ENCODE measurements at regions not wholly inside any gene's neighbourhood (a gene's known extent, or its start where the extent isn't known, plus 50 kb on each side); places are given as distances from the start of the nearest gene placed in this dataset.
"Not testable (repeated sequence)": the region's sequence is repeated elsewhere in the genome, so short reads cannot be mapped to it uniquely, and the experiment has no call there.

DNA sequence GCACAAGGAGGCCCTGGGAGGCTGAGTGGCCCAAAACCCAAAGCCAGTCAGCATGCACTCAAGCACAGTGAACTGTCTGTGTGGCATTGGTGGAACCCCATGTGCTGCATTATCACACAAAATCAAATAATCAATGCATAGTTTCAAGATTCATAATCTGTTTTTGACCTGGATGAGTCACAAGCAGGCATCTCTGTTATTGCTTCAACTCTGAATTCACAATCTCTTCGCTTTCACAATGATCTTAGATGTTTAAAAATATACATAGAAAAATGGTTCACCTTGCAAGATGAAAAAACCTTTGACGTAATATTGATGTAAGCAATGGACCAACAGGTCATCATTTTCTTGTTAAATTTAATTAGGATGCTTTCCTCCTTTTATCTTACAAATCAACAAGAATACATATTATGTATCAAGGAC, 455.4 kb downstream of the IRS2 start:
- DNase-seq, result no peak

DNA sequence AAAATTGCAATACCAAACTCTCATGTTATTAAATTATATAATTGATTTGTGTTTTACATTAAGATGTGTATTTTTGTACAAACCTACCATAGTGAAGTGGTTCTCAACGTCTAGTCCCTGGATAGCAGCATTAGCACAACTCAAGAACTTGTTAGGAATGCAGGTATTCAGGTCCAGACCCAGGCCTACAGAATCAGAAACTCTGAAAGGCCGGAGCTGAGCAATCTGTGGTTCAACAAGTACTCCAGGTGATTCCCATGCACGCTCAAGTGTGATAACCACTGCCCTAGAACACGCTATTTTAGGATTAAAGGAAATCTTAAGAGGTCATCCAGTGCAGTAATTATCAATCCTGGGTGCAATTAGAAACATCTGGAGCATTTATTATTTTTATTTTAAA, 456.3 kb downstream of the IRS2 start:
- no peak for DNase-seq

DNA sequence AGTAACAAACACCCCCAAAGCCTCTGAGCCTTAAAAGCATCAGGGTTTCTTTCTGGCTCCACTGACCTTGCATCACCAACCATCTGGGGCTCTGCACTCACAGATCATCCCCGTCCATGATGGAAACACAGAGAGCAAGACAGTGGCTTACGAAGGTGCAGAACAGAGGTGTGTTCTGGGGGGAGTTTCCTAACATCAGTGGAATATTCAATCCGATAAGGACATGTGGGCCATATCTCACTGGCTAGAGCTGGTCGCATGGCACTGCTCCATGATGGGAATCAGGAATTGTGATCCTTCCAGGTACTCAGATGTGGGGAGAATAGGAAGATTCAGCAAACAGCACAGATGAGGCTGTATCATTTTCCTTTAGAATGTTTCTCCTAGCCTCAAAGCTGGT, 457.2 kb downstream of the IRS2 start:
- DNase-seq, result no peak

DNA sequence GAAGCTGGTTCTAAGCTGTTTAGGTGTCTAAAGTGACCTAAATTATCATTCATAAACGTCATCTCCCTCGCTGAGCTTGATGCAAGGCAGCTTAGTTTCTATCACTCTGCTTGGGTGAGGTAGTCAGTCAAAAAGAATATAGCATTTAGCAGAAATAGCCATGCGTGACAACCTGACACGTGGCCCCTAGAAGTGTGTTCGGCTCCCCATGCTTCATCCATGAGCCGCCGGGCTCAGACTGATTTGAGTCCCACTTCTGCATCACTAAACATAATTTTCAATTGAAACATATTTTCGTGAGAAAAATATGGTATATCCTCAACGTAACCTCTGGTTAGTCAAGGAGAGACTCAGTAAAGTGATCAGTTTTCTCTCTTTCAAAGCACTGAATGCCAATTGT, 459.8 kb downstream of the IRS2 start:
- no peak for DNase-seq

DNA sequence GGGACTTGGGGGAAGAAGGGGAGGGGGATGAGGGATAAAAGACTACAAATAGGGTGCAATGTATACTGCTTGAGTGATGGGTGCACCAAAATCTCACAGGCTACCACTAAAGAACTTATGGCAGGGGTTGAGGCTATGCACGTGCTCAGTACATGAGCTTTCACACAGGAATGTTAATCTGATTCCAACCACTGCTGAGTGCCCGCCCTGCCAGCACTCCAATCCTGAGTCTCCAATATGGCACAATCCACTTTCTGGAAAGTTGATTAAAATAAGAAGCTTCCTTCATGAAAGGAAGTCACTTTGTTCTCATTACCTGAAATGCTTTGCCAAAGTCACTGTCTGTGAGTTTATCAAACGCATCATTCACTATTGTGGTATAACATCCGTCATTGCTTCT, 463.0 kb downstream of the IRS2 start:
- no peak for DNase-seq

DNA sequence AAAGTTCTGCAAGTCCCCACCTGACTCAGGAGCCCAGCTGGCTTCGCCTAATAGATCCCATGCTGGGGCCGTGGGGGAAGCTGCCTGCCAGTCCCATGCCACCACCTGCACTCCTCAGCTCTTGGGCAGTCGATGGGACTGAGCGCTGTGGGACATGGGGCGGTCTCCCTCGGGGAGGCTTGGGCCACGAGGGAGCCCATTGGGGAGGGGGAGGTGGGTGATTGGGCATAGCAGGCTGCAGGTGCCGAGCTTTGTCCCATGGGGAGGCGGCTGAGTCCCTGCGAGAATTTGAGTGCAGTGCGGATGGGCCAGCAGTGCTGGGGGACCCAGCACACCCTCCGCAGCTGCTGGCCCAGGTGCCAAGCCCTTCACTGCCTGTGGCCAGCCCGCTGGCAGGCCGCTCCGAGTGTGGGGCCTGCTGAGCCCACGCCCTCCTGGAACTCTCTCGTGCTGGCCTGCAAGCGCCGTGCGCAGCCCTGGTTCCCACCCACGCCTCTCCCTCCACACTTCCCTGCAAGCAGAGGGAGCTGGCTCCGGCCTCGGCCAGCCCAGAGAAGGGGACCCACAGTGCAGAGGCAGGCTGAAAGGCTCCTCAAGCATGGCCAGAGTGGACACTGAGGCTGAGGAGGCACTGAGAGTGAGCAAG, 467.3 kb downstream of the IRS2 start:
- no peak for DNase-seq

DNA sequence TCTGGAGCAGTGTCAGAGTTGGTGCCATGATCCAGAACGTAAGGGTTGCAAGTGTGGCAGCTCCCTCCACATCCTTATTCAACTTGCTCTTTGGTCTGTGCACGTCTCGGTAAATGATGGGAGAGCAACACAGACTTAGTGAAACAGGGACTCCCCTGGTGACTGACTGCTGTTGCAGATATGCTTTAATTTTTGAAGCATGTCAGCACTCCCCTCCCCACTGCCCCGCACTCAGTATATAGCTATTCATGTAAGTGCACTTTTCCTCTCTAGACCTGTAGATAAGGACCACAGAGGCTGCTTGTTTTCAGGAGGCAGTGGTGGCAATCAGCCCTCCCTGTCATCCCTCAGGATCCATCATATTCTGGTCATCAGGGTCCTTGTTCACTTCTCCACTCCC, 470.9 kb downstream of the IRS2 start:
- no peak for DNase-seq

DNA sequence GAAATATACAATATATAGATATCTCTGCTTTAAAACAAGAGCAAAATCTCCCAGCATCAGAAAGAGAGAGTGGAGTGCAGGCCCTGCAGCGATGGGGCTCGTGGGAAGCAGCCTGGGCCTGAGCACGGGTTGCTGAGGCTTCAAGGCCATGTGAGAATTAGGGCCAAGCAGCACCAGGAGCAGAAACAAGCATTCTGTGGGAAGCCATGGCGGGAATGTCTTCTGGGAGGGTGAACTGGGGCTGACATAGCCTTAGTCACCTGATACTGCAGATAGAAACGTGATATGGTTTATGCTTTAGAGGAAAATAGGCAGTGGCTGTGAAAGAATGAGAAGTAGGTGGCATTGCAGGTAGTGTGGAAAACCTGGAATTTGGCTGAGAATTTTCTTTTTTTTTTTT, 472.3 kb downstream of the IRS2 start:
- no peak for DNase-seq

DNA sequence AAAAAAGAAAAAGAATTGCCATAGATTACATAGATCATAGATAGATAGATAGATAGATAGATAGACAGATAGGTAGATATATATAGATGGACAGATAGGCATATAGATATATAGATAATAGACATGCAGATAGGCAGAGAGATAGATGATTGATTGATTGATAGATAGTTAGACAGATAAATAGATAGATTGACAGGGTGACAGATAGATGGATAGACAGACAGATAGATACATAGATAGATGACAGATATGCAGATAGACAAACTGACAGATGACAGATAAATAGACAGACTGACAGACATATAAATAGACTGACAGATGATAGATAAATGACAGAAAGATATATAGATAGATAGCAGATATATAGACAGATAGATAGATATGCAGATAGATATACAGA, 474.0 kb downstream of the IRS2 start:
- DNase-seq, result no peak

DNA sequence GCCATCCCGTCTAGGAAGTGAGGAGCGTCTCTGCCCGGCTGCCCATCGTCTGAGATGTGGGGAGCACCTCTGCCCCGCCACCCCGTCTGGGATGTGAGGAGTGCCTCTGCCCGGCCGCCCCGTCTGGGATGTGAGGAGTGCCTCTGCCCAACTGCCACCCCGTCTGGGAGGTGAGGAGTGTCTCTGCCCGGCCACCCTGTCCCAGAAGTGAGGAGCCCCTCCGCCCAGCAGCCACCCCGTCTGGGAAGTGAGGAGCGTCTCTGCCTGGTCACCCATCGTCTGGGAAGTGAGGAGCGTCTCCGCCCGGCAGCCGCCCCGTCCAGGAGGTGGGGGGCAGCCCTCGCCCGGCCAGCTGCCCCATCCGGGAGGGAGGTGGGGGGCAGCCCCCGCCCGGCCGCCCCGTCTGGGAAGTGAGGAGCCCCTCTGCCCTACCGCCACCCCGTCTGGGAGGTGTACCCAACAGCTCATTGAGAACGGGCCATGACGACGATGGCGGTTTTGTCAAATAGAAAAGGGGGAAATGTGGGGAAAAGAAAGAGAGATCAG, 474.9 kb downstream of the IRS2 start:
- DNase-seq, result not testable (repeated sequence)

DNA sequence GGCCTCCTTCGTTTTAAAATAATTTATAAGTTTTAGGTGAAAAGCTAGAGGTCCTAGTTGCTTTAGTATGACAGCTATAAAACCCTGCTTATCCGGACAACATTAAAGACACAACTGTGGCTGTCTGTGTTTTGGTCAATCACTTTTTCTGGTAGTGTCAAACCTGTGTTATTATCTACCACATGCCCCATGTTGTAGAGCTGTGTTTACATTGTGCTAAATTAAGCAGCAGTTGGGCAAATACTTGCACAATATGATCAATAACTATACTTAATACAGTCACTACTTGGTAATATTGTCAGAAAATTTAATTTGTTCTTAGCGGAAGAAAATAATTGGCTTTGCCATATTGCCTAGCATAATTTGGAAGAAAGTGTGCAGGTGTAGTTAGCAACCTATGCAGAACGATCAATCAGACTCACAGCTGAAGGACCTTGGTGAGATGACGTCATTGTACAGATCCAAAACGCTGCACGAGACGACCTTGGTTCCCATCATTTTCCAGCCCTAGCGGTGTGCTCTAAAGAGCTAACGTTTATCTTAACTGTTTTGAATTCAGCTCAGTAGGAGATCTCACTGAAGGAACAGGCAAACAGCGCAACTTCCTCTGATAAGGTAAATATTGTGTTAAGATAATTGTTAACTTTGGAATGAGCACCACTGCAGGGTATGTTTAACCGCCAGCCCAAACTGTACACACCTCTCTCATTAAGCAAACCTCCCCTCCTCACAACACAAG, 476.6 kb downstream of the IRS2 start:
- no peak for DNase-seq

DNA sequence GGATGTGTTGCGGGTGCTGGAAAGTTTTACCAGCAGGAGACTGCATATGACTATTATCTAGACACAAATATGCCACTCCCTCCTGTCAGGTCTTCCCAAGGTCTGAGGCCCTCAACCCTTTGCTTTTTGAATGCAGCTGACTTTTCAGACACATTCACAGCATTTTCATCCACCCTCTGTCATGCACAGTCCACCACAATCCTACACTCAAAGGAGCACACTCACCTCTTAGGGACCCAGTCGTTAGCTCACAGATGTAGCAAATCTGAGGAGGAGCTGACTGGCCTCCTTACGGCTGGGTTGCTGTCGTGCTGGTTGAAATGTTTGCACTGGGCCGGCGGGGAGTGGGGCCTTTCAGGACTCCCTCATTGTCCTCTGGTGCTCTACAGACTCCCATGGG, 479.4 kb downstream of the IRS2 start:
- DNase-seq, result no peak

DNA sequence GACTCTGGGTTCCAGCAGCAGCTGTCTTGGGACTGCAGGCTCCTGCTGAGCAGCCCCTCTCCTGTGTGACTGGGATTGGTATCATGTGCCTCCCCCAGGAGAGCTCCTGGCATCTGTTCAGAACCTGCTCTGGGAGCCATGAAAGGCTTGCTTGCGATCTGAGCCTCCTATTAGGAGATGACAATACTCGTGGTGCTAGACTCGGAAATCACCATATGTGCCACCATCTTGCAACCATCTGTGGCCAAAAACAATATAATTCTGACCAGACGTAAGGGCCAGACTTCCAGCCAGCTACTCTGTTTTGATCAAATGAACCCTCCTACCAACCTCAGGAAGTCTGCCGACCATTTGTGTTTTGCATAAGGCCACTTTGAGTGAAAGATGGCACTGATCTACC, 484.7 kb downstream of the IRS2 start:
- no peak for DNase-seq

DNA sequence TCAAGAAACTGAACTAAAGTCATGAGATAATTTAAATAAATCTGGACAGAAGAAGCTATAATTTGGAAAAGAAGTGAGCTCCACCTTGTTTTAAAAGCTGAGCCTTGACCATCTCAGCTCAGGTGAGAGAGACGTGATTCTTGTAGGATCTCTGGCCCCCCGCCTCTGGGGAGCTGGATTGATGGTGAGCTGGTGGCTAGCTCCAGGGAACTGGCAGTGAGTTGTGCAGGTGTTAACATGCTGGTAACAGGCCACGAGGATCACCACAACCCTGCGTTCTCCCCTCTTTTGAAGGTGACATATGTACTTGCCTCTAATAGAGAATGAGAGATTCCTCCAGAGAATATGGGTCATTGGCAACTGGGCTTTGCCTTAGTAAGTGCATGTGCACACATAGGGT, 485.1 kb downstream of the IRS2 start:
- no peak for DNase-seq

DNA sequence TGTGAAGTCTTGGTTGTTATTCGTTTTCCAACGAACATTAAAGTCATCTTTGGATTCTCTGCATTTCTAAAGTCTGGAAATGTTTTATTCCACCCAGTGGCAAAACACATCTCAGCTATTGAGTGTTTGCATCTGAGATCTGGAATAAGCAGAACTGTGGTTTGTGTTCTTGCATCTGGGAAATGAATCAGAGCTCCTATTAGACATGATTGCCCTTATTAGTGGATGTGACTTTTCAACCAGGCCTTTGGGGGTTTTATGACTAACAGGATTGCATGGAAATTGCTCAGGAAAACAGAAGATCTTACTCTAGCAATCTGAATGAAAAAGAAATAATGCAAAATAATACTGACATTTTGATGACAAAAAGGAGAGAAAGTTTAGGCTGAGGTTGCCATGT, 488.8 kb downstream of the IRS2 start:
- DNase-seq, result no peak

DNA sequence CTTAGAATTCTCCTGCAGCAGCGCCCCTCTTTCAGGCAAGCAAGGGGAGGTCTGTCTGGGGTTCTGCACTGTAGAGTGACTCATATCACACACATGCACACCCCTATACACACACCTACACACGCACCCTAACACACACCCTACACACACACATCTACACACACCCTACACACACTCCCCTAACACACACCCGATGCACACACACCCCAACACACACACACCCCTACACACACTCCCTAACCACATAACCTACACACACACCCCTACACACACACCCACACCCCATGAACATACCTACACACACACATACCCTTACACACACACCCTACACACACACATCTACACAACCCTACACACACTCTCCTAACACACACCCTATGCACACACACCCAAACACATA, 493.2 kb downstream of the IRS2 start:
- DNase-seq, result no peak

DNA sequence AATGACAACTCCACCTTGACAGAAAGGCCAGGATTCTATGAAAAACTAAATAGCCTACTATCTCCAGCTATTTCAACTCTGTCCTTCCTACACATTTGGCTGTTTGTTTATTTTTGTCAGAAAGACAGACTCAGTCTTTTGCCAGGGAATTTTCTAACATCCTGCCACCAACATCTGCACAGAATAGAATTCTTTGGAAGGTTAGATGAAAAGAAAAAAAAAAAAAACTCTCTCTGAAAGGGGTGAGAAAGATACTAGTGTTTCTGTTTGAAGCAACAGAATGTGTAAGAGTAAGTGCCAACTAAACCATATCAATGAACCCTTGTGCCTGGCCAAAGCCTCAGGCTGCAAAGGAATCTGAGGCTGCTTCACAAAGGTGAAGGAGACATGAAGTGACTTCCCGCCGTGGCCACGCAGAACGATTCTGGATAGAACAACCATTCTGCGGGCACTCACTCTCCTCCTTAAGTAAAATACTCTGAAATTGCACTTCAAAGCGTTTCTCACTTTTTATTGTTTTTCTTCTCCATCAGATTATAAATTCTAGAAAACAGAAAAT, 498.2 kb downstream of the IRS2 start:
- peak in 3 of 51 donors; percentile 0 to 7 (median 4) for DNase-seq

DNA sequence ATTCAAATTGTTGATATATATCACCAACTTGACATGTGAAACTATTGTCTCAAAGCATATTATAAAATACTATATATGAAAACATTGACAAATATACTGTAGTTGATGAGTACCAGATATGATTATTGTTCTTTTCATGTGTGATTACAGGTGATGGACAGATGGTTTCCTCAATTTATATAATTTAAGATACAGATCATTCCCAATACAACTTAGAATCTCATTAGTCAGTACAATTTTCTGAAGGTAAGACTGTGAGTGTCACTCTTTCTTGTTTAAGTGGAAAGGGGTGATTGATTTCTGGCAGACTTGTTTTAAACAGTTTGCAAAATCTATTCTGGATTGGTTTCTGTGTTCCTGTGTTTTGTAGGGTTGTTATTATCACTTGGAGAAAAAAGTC, 498.8 kb downstream of the IRS2 start:
- DNase-seq, result no peak

DNA sequence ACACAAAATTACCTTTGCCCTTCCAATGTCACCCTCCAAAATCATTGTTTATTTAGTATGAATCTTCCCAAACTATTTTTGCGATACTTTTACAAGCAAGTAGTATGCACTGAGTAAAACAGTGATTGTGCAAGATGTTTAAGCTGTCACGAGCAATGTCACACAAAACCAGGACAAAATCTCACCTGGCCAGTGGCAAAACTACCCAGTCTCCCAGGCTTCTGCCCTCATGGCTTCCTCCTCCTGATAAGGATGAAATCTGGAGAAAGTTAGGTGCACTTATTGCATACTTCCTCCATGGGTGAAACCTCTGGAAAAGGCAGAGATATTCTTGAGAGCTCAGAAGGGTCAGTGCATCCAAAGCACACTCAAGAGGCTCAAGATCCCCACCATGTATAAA, 500.8 kb downstream of the IRS2 start:
- DNase-seq, result no peak

DNA sequence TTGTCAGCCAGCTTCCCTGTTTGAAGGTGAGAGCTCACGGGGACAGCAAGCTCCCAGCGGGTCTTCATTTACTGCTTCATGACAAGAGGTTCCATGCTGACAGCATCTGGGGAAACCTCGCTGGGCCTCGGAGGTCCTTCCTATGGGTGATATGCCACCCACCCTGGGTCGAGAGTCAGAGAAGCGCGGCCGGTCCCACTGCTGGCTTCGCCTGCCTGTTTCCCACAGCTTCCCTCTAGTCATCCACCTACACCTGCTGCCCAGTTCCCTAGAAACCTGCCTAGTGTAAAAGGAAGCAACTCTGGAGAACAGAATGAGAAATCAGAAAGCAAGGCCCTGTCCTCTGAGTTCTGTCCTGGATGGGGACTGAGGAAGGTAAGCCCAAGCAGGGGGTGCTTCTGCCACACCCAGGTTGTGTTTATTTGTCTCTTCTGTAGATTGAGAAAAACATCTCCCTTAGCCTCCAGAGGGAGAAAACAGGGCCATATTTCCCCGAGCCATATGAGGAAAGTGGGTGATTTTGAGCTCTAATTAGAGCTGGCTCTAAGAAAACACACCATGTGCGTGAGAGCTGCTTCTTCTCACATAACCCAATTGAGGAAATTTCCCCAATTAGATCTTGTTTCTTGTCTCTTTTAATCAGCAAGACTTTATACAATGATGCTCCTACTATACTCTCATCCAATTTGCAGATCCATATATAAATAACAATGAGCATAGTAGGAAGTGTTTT, 504.3 kb downstream of the IRS2 start:
- DNase-seq, result peak in 1 of 51 donors; percentile 3

DNA sequence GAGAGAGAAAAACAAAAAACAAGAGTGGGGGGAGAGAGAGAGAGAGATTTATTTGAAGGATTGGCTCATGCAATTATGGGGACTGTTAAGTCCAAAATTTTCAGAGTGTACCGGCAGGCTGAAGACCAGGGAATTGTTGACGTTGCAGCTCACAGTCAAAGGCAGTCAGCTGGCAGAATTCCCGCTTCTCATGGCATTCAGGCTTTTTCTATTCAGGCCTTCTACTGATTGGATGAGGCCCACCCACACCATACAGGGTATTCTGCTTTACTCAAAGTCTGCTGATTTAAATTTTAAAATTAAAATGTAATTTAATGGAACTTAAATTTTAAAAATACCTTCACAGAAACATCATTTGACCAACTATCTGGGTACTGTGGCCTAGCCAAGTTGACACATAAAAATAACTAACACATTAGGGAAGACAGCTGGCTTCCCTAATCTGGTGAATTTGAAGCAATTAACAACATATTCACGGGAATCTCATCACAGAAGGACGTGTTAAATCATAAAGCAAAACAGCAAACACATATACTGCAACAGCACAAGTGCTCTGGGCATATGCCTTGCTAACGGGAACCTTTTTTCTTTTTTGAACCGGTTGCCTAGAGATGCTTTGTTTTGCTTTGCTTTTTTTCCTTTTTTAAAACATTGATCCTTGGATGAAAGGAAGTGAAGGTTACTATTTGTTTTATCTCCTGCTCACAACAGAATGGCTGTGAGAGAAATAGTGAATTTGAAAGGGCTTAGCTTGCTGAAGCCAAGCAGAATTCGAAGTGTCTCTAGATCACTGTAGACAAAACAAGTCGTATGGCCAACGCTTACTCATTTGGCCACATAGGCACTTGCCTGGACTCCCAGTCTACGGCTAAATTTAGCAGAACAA, 505.1 kb downstream of the IRS2 start:
- peak in 1 of 51 donors; percentile 13 for DNase-seq

All from hypothalamus (tissue), 51 donors.